Coronary artery (tissue), 2 donors: ENCODE measurements at regions not wholly inside any gene's neighbourhood (a gene's known extent, or its start where the extent isn't known, plus 50 kb on each side); places are given as distances from the start of the nearest gene placed in this dataset.

Source experiments
- DNase-seq: peaks from one replicate; pipeline ENCODE4 v3.0.0-alpha.2; 2017; ENCODE audit warnings: low spot score
- H3K27ac ChIP-seq, 2 donors: fragments of 200-600 bp; sonication (generic); one replicate each; pipeline ENCODE4 v1.5.1; 2016 to 2019
- H3K4me3 ChIP-seq: fragments of 200-600 bp; sonication (generic); 2 replicates; pipeline ENCODE4 v1.5.1; 2016; ENCODE audit warnings: mild to moderate bottlenecking, moderate library complexity
- TF ChIP-seq, protein P1 (sequence below): fragments of 200-600 bp; sonication (generic); IDR thresholded peaks from one replicate; pipeline ENCODE4 v1.5.1; 2019; ENCODE audit warnings: antibody characterized with exemption

DNA sequence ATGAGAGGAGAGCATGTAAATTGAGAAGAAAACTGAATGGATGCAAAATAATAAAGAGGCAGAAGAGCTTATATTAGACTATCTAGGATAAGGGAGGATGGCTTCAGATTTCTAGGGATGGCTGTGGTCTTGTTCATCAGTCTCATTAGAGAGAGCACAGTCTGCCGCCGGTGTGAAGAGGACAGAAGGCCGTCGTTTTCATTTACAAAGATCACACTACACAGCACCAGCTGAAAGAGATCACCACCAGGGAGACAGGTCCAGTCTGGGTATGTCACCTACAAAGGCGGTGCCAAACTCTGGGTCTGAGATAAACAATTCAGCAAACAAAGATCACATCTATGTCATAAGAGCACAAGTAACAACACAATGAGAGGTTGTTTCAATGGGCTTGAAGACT, 1222.3 kb upstream of the SLC10A2 start:
- TF ChIP-seq, protein P1, sequence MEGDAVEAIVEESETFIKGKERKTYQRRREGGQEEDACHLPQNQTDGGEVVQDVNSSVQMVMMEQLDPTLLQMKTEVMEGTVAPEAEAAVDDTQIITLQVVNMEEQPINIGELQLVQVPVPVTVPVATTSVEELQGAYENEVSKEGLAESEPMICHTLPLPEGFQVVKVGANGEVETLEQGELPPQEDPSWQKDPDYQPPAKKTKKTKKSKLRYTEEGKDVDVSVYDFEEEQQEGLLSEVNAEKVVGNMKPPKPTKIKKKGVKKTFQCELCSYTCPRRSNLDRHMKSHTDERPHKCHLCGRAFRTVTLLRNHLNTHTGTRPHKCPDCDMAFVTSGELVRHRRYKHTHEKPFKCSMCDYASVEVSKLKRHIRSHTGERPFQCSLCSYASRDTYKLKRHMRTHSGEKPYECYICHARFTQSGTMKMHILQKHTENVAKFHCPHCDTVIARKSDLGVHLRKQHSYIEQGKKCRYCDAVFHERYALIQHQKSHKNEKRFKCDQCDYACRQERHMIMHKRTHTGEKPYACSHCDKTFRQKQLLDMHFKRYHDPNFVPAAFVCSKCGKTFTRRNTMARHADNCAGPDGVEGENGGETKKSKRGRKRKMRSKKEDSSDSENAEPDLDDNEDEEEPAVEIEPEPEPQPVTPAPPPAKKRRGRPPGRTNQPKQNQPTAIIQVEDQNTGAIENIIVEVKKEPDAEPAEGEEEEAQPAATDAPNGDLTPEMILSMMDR, result no peak
- H3K27ac ChIP-seq, result no peak overlapping the region

DNA sequence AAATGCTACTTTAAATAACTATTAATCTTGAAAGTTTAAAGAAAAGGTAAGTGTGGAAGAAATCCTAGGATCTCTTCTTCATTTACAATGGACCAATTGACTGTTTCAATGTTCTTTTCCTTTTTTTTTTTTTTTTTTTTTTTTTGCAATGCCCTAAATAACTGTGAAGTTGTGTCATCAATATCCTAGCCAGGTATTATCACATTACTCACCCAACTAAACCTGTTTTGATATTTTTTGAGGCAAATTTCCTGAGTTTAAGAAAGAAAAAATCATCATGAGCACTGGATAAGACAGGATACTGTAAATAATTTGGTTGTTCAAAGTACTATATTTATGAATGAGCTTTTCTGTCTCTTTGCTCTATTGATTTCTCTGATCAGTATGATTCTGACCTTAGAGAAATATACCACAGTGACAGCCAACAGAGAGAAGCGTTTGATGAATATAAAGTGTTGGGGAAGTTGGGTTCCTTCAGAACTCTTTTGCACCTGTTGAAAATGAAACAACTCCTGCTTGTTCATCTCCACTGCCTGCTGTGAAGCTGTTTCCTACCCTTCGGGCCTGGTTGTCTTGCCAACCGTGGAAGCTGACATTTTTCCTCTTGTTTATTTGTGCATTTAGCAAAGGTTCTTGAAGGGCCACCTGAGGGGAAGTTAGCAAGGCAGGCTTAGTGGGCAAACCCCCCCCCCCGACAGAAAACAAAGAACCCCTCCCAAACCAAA, 1220.5 kb upstream of the SLC10A2 start:
- H3K4me3 ChIP-seq, result no peak overlapping the region
- TF ChIP-seq, protein P1, result no peak
- H3K27ac ChIP-seq, result no peak overlapping the region
- no peak for DNase-seq

More for the DNA sequence above, 1222.3 kb upstream of the SLC10A2 start:
- no peak for DNase-seq
- H3K4me3 ChIP-seq, result no peak overlapping the region

DNA sequence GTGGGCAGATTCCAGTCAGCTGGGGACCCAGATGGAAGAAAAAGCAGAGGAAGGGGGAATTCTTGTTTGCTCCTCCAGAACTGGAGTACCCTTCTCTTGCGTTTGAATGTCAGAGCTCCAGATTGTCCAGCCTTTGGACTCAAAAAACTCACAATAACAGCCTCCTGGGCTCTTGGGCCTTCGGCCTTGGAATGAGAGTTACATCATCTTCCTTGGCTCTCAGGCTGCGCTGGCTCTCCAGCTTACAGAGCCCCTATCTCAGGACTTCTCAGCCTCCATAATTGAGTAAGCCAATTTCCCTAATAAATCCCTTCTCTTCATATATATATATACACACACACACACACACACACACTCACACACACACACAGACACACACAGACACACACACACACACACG, 1215.7 kb upstream of the SLC10A2 start:
- no peak overlapping the region for H3K27ac ChIP-seq
- H3K4me3 ChIP-seq, result no peak overlapping the region
- TF ChIP-seq, protein P1, result no peak
- no peak for DNase-seq

DNA sequence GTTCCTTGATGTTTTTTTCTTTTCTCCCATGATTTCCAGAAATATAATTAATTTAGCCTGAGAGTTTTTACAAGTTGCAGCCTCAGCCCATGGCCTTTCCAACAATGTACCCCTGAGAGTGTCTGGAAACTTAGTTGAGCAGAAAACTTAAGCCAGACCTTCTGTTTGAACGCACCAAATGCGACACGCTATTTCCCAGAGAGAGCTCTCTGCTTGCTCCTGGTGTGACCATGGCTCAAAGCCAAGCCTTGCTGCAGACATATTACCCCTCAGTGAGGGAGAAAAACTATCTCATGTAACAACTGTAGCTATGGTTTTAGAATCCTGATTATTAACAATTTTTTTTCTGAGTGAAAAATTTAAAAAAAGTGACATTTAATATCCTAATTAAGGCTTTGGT, 1204.5 kb upstream of the SLC10A2 start:
- DNase-seq, result no peak
- TF ChIP-seq, protein P1, result no peak
- H3K27ac ChIP-seq, result no peak overlapping the region

DNA sequence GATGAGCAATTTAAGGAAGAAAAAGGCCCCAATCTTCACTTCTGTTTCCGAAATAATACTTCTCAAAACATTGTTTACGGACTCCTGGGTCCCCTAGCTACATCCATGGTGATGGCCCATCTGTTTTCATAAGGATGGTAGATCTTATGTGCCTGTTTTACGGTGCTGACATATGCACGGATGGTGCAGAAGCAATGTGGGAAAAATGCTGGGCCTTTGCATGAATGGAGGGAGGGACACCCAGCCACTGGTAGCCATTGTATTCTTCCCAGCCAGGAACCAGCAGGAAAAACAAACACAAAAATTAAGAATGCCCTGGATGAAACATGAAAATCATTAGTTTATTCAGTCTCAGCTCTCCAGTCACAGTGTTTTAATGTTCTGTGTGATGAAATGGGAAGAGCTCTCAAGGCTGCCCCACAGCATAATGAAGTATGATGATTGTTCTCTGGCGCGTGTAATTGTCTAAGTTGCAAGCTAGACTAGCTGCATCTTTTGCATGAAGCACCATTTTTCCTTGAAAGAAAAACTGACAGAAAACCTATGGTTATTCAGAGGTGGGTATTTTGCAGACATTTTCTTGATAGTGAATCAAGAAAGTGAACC, 1201.1 kb upstream of the SLC10A2 start:
- TF ChIP-seq, protein P1, result no peak
- no peak overlapping the region for H3K4me3 ChIP-seq
- DNase-seq, result no peak
- no peak overlapping the region for H3K27ac ChIP-seq

More for the DNA sequence above, 1204.5 kb upstream of the SLC10A2 start:
- no peak overlapping the region for H3K4me3 ChIP-seq

DNA sequence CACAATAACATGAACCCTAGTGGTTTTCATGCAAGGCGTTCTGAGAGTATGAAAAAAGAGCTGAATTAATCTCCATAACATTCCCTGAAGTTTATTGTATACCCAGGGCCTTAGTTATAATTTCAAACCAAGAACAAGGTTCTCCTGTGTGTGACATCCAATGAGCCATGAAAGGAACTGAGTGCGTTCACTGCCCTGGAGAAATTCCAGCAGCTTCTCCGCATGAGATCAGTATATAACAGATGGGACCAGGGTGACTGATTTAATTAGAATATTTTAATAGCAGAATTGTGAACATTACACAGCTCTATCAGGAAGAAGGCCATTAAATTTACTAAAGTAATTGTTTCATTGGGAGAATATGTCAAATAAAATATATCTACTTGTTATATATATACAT, 1190.5 kb upstream of the SLC10A2 start:
- no peak overlapping the region for H3K4me3 ChIP-seq
- no peak overlapping the region for H3K27ac ChIP-seq
- TF ChIP-seq, protein P1, result no peak
- DNase-seq, result no peak
